Neuronal stem cell (in vitro differentiated cells): ENCODE measurements at regions not wholly inside any gene's neighbourhood (a gene's known extent, or its start where the extent isn't known, plus 50 kb on each side); places are given as distances from the start of the nearest gene placed in this dataset.
"Not testable (repeated sequence)": the region's sequence is repeated elsewhere in the genome, so short reads cannot be mapped to it uniquely, and the experiment has no call there.

Experiments
- DNase-seq: peaks from one replicate; pipeline ENCODE4 v3.0.0-alpha.2; 2013; ENCODE audit warnings: low spot score
- H2AFZ ChIP-seq: one replicate; pipeline ENCODE4 v1.6.1; 2013; ENCODE audit warnings: mild to moderate bottlenecking, low read length, inconsistent platforms
- H2AK5ac ChIP-seq: 2 replicates; pipeline ENCODE4 v1.6.1; 2013; ENCODE audit warnings: low read depth, mild to moderate bottlenecking, inconsistent platforms, low read length, moderate library complexity, mixed read lengths
- H2BK120ac ChIP-seq: 2 replicates; pipeline ENCODE4 v1.6.1; 2013; ENCODE audit warnings: low read depth, mild to moderate bottlenecking, inconsistent platforms, low read length, moderate library complexity, mixed read lengths
- H2BK12ac ChIP-seq: one replicate; pipeline ENCODE4 v1.6.1; 2013; ENCODE audit warnings: low read length, inconsistent platforms
- H2BK15ac ChIP-seq: 2 replicates; pipeline ENCODE4 v1.6.1; 2013; ENCODE audit warnings: mild to moderate bottlenecking, low read length, inconsistent platforms, mixed read lengths
- H2BK5ac ChIP-seq: one replicate; pipeline ENCODE4 v1.6.1; 2013; ENCODE audit warnings: inconsistent platforms, mild to moderate bottlenecking, low read length, moderate library complexity
- H3K14ac ChIP-seq: one replicate; pipeline ENCODE4 v1.6.1; 2013; ENCODE audit warnings: low read length, inconsistent platforms
- H3K18ac ChIP-seq: 2 replicates; pipeline ENCODE4 v1.6.1; 2013; ENCODE audit warnings: low read length, inconsistent platforms
- H3K23ac ChIP-seq: 2 replicates; pipeline ENCODE4 v1.6.1; 2013; ENCODE audit warnings: low read depth, mild to moderate bottlenecking, mixed read lengths, low read length, inconsistent platforms; ENCODE audit not compliant: poor library complexity
- H3K27ac ChIP-seq: replicated peaks from 3 replicates; pipeline ENCODE4 v1.5.1; 2013; ENCODE audit warnings: low read length, inconsistent platforms
- H3K27me3 ChIP-seq, 3 experiments: 2 replicates each; pipeline ENCODE4 v1.6.1; 2013; ENCODE audit warnings: low read length in 3 of 3, mild to moderate bottlenecking in 2 of 3, inconsistent platforms in 1 of 3, low read depth in 1 of 3, mixed read lengths in 1 of 3, moderate library complexity in 1 of 3; ENCODE audit not compliant: control insufficient read depth in 3 of 3, insufficient read depth in 3 of 3
- H3K36me3 ChIP-seq, 2 donors: replicated peaks in 1 of 2; 2 replicates each; pipeline ENCODE4 v1.6.1; 2013; ENCODE audit warnings: low read length in 2 of 2; ENCODE audit not compliant: control insufficient read depth in 2 of 2, insufficient read depth in 2 of 2
- H3K4ac ChIP-seq: 2 replicates; pipeline ENCODE4 v1.6.1; 2013; ENCODE audit warnings: inconsistent platforms, mild to moderate bottlenecking, low read length, moderate library complexity
- H3K4me1 ChIP-seq, 2 donors: 1 replicate in 1 of 2; 2 replicates in 1 of 2; pipeline ENCODE4 v1.6.1; 2013; ENCODE audit warnings: low read length in 2 of 2, low read depth in 1 of 2; ENCODE audit not compliant: control insufficient read depth in 2 of 2, insufficient read depth in 1 of 2
- H3K4me2 ChIP-seq: one replicate; pipeline ENCODE4 v1.6.1; 2013; ENCODE audit warnings: mild to moderate bottlenecking, low read length, inconsistent platforms; ENCODE audit not compliant: insufficient read depth, poor library complexity, severe bottlenecking
- H3K4me3 ChIP-seq, 2 donors: 2 replicates each; pipeline ENCODE4 v1.5.1; 2013; ENCODE audit warnings: low read length in 2 of 2, mild to moderate bottlenecking in 2 of 2, inconsistent platforms in 1 of 2, moderate library complexity in 1 of 2
- H3K79me1 ChIP-seq: one replicate; pipeline ENCODE4 v1.6.1; 2013; ENCODE audit warnings: low read depth, mild to moderate bottlenecking, inconsistent platforms, low read length, moderate library complexity
- H3K9ac ChIP-seq: one replicate; pipeline ENCODE4 v1.6.1; 2013; ENCODE audit warnings: mild to moderate bottlenecking, low read depth, low read length, inconsistent platforms; ENCODE audit not compliant: poor library complexity
- H3K9me3 ChIP-seq, 2 donors: replicated peaks in 1 of 2; 2 replicates each; pipeline versions ENCODE3 to v1.6.1; 2013; ENCODE audit warnings: low read length in 2 of 2, mild to moderate bottlenecking in 2 of 2, inconsistent platforms in 1 of 2, low read depth in 1 of 2, mixed read lengths in 1 of 2, moderate library complexity in 1 of 2; ENCODE audit not compliant: control insufficient read depth in 2 of 2, insufficient read depth in 1 of 2
- H4K8ac ChIP-seq: one replicate; pipeline ENCODE4 v1.6.1; 2013; ENCODE audit warnings: low read depth, mild to moderate bottlenecking, inconsistent platforms, low read length, moderate library complexity
- H4K91ac ChIP-seq: one replicate; pipeline ENCODE4 v1.6.1; 2013; ENCODE audit warnings: low read length, low read depth, mild to moderate bottlenecking, inconsistent platforms; ENCODE audit not compliant: poor library complexity
- WGBS, 2 donors: extraction: QIAGEN DNeasy Blood & Tissue Kit; methylation state at CpG; one replicate each; pipeline ENCODE4 v1.1.7; 2013; ENCODE audit warnings: missing lambda C conversion rate in 2 of 2, mixed read lengths in 1 of 2; ENCODE audit not compliant: insufficient read length in 2 of 2, insufficient replicate concordance in 1 of 2; ENCODE audit errors: extremely low coverage in 2 of 2; 5-methylcytosine and 5-hydroxymethylcytosine counted together

GRCh38 chr21:10416691-10417447, 104.5 kb upstream of the TPTE start:
- not testable (repeated sequence) for H2BK120ac ChIP-seq, H2BK12ac ChIP-seq, H3K9ac ChIP-seq, H3K14ac ChIP-seq, H3K4ac ChIP-seq, H3K79me1 ChIP-seq, H4K8ac ChIP-seq, H4K91ac ChIP-seq, H3K23ac ChIP-seq, H3K4me2 ChIP-seq, H3K27me3 ChIP-seq, H2BK15ac ChIP-seq, H3K27ac ChIP-seq, H3K36me3 ChIP-seq, H3K18ac ChIP-seq, H3K4me3 ChIP-seq, H3K4me1 ChIP-seq, H2AFZ ChIP-seq, H2AK5ac ChIP-seq, H2BK5ac ChIP-seq, DNase-seq
- H3K9me3 ChIP-seq = peaks cover 0 to 37% of the 10 kb centered on the region in 2 donors
- WGBS, 2 donors = 100% methylated on average over 2 of the region's 4 CpGs

DNA sequence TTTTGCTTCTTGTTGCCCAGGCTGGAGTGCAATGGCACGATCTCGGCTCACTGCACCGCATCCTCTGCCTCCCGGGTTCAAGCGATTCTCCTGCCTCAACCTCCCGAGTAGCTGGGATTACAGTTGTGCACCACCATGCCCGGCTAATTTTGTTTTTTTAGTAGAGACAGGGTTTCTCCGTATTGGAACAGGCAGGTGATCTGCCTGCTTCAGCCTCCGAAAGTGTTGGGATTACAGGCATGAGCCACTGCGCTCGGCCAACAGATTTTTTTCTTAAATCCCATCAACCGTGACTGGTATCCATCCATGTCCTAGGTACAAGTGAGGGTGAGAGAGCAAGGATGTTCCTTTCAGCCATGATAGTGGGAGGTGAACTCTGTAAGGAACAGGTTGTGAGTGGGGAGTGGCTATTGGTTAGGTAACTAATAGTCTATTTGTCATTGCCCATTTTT, 103.8 kb upstream of the TPTE start:
- Histone ChIP-seq H3K4me3 (peak overlapping the region in 1 of 2 donors; percentile 1), H3K9me3 (peaks cover 0 to 40% of the 10 kb centered on the region in 2 donors)
- WGBS, 2 donors = no CpG with 5 or more reads among the region's 12 CpGs
- not testable (repeated sequence) for H3K27me3 ChIP-seq, DNase-seq, H3K23ac ChIP-seq, H4K91ac ChIP-seq, H3K4me1 ChIP-seq, H3K79me1 ChIP-seq, H3K4ac ChIP-seq, H3K9ac ChIP-seq, H3K18ac ChIP-seq, H3K27ac ChIP-seq, H3K14ac ChIP-seq, H2BK120ac ChIP-seq, H2AFZ ChIP-seq, H3K4me2 ChIP-seq, H2BK5ac ChIP-seq, H2BK15ac ChIP-seq, H2AK5ac ChIP-seq, H4K8ac ChIP-seq, H2BK12ac ChIP-seq, H3K36me3 ChIP-seq

DNA sequence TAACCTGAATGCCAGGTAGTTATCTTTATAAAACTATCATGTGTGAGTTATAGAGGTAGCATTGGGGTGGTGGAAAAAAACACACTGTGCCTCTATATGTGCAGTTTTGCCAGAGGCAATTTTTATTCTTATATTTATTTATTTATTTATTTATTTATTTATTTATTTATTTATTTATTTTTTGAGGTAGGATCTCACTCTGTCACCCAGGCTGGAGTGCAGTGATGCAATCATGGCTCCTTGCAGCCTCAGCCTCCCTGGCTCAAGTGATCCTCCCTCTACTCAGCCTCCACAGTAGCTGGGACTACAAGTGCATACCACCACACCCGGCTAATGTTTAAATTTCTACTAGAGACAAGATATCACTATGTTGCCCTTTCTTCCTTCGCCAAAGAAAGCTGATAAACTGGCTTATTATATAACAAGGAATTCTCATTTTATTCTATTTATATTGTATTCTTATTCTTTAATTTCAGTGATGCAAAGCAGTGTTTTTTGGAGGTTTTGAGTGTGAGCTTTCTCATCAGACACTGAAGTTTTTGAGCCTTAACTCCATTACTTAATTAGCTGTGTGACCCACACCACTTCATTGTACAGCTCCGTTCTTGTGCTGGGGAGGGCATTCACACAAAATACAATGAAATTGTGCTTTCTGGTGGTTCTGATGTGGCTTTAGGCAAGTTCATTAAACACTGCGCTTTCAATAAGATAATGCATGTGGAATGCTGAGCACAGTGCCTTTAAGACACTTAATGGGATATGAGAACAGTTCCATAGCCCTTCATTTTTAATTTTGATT, 102.9 kb upstream of the TPTE start:
- H2AFZ ChIP-seq, H2BK15ac ChIP-seq, H3K18ac ChIP-seq, H3K4ac ChIP-seq, H3K4me1 ChIP-seq, H3K79me1 ChIP-seq, H4K8ac ChIP-seq, H2BK12ac ChIP-seq, H3K4me2 ChIP-seq, H3K9ac ChIP-seq, H3K27me3 ChIP-seq, H3K23ac ChIP-seq, H3K4me3 ChIP-seq, H3K27ac ChIP-seq, DNase-seq, H2AK5ac ChIP-seq, H3K36me3 ChIP-seq, H4K91ac ChIP-seq, H2BK5ac ChIP-seq, H2BK120ac ChIP-seq, H3K14ac ChIP-seq: not testable (repeated sequence)
- no CpG with 5 or more reads among the region's 4 CpGs for WGBS, 2 donors
- peaks cover 0 to 37% of the 10 kb centered on the region in 2 donors for H3K9me3 ChIP-seq

- H3K4ac ChIP-seq, H2BK12ac ChIP-seq, H3K4me2 ChIP-seq, H2BK120ac ChIP-seq, H4K8ac ChIP-seq, H3K14ac ChIP-seq, H2AFZ ChIP-seq, H3K79me1 ChIP-seq, H3K18ac ChIP-seq, H2BK5ac ChIP-seq, H3K4me3 ChIP-seq, DNase-seq, H2AK5ac ChIP-seq, H3K27ac ChIP-seq, H3K27me3 ChIP-seq, H2BK15ac ChIP-seq, H3K9ac ChIP-seq, H4K91ac ChIP-seq, H3K36me3 ChIP-seq, H3K4me1 ChIP-seq, H3K23ac ChIP-seq: not testable (repeated sequence)
- H3K9me3 ChIP-seq = peaks cover 0 to 26% of the 10 kb centered on the region in 2 donors
- no CpG with 5 or more reads among the region's 4 CpGs for WGBS, 2 donors
Measured at GRCh38 chr21:10421199-10421598, 100.2 kb upstream of the TPTE start.
